ENCODE measurements at regions not wholly inside any gene's neighbourhood (a gene's known extent, or its start where the extent isn't known, plus 50 kb on each side); places are given as distances from the start of the nearest gene placed in this dataset.

DNA sequence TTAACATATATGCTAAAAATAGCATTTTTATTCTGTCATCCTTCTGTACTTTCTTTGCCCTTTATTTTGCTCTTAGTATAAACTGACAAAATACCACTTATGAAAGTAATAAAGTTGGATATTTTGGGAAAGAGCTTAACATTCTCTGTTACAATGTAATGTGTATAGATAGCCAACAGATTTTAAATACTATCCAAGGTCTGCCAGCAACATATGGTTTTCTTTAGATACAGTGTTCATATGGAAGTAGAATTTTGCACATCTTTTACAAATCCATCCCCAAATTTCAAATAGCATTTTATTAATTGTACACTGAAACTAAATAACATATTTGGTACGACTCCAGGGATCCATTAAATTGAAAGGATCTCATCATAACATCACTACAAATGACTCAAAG, 268.6 kb upstream of the PCDH18 start:
- Histone ChIP-seq H3K9me3 (replicated peaks; ENCODE audit: control insufficient read depth, insufficient read depth, low read length) (no peaks in the 10 kb centered on the region), H4K20me1 (ENCODE audit: control insufficient read depth, insufficient read depth) (no peaks in the 10 kb centered on the region), H3K9ac (ENCODE audit: control insufficient read depth, insufficient read depth, low read length) (no peak overlapping the region), H3K79me2 (ENCODE audit: control insufficient read depth, insufficient read depth, low read length) (no peaks in the 10 kb centered on the region), H3K27me3 (replicated peaks in 1 of 2; ENCODE audit: control insufficient read depth in 2 of 2, insufficient read depth in 2 of 2, low read length in 1 of 2) (no peaks in the 10 kb centered on the region), H3K4me1 (ENCODE audit: control insufficient read depth, insufficient read depth, low read length) (no peaks in the 10 kb centered on the region), H3K4me3 (no peak overlapping the region), H3K27ac (ENCODE audit: control insufficient read depth, insufficient read depth) (no peak overlapping the region), H2AFZ (ENCODE audit: control insufficient read depth, low read depth, low read length) (no peak overlapping the region), H3K36me3 (ENCODE audit: control insufficient read depth in 2 of 2, insufficient read depth in 2 of 2, low read length in 1 of 2) (no peaks in the 10 kb centered on the region), H3K4me2 (ENCODE audit: control insufficient read depth, insufficient read depth) (no peak overlapping the region)
- ChIA-PET SMC1A (ENCODE audit: uncharacterized antibody, unreplicated experiment) (no interaction called here), CTCF (no interaction called here), POLR2A (no interaction called here), RAD21 (ENCODE audit: unreplicated experiment) (no interaction called here)
- BruUV-seq (replicated peaks), result no TSS peak
- in situ Hi-C loops (cut with MboI), result no loop called here
- WGBS (ENCODE audit: insufficient coverage, insufficient replicate concordance, low lambda C conversion rate, missing lambda C conversion rate), result 0% methylated on average over 1 of the region's 1 CpG
- ATAC-seq, result no peak
- no peak for FAIRE-seq
- no peak for DNase-seq (ENCODE audit: low read depth, low spot score)
- intact Hi-C loops (cut with micrococcal nuclease; ENCODE audit: unreplicated experiment), result no loop called here
- TF ChIP-seq IKZF1 (conservative IDR thresholded peaks at IDR 0.05) (no peak), ZNF687 (IDR thresholded peaks at IDR 0.05) (no peak), CHD2 (IDR thresholded peaks at IDR 0.05; ENCODE audit: borderline replicate concordance, low read depth, low read length) (no peak), KAT2A (conservative IDR thresholded peaks at IDR 0.05; ENCODE audit: control insufficient read depth, low read depth, low read length) (no peak), NFYB (IDR thresholded peaks at IDR 0.05; ENCODE audit: insufficient read depth, low read depth, low read length) (no peak), ZNF592 (IDR thresholded peaks at IDR 0.05) (no peak), RCOR1 (conservative IDR thresholded peaks at IDR 0.05; ENCODE audit: low read depth, low read length) (no peak), IRF4 (IDR thresholded peaks at IDR 0.05; ENCODE audit: low read depth, low read length) (no peak), PML (IDR thresholded peaks at IDR 0.05; ENCODE audit: low read length) (no peak), ATF3 (IDR thresholded peaks at IDR 0.05; ENCODE audit: borderline replicate concordance, extremely low read depth, low read depth, low read length) (no peak)
- TF ChIP-seq, protein P1, sequence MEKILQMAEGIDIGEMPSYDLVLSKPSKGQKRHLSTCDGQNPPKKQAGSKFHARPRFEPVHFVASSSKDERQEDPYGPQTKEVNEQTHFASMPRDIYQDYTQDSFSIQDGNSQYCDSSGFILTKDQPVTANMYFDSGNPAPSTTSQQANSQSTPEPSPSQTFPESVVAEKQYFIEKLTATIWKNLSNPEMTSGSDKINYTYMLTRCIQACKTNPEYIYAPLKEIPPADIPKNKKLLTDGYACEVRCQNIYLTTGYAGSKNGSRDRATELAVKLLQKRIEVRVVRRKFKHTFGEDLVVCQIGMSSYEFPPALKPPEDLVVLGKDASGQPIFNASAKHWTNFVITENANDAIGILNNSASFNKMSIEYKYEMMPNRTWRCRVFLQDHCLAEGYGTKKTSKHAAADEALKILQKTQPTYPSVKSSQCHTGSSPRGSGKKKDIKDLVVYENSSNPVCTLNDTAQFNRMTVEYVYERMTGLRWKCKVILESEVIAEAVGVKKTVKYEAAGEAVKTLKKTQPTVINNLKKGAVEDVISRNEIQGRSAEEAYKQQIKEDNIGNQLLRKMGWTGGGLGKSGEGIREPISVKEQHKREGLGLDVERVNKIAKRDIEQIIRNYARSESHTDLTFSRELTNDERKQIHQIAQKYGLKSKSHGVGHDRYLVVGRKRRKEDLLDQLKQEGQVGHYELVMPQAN (conservative IDR thresholded peaks at IDR 0.05), result no peak

Measured in GM12878 (cell line).